Thymus (tissue), 11 donors: ENCODE measurements at regions not wholly inside any gene's neighbourhood (a gene's known extent, or its start where the extent isn't known, plus 50 kb on each side); places are given as distances from the start of the nearest gene placed in this dataset.

Source experiments
- DNase-seq, 9 donors: peaks; one replicate each; pipeline ENCODE4 v3.0.0-alpha.2; 2013; ENCODE audit warnings: low spot score in 9 of 9, low read depth in 6 of 9, missing footprints in 1 of 9
- H3K27ac ChIP-seq, 2 donors: one replicate each; pipeline ENCODE4 v1.5.1; 2013; ENCODE audit warnings: control low read depth in 1 of 2, low read depth in 1 of 2, low read length in 1 of 2, mild to moderate bottlenecking in 1 of 2, moderate library complexity in 1 of 2
- H3K27me3 ChIP-seq, 2 donors: one replicate each; pipeline ENCODE4 v1.5.1; 2013; ENCODE audit warnings: low read length in 1 of 2; ENCODE audit not compliant: control insufficient read depth in 2 of 2, insufficient read depth in 1 of 2
- H3K36me3 ChIP-seq, 2 donors: one replicate each; pipeline ENCODE4 v1.5.1; 2013; ENCODE audit warnings: low read length in 1 of 2, mild to moderate bottlenecking in 1 of 2, moderate library complexity in 1 of 2; ENCODE audit not compliant: control insufficient read depth in 2 of 2, insufficient read depth in 2 of 2
- H3K4me1 ChIP-seq, 2 donors: one replicate each; pipeline ENCODE4 v1.5.1; 2013; ENCODE audit warnings: low read length in 2 of 2; ENCODE audit not compliant: control insufficient read depth in 2 of 2, insufficient read depth in 2 of 2
- H3K4me3 ChIP-seq, 2 donors: one replicate each; pipeline ENCODE4 v1.5.1; 2013; ENCODE audit warnings: low read length in 2 of 2, control low read depth in 1 of 2, mild to moderate bottlenecking in 1 of 2
- H3K9me3 ChIP-seq, 2 donors: one replicate each; pipeline ENCODE4 v1.5.1; 2013; ENCODE audit warnings: low read length in 1 of 2, mild to moderate bottlenecking in 1 of 2; ENCODE audit not compliant: control insufficient read depth in 2 of 2, insufficient read depth in 1 of 2
- WGBS: extraction: QIAGEN DNeasy Blood & Tissue Kit; methylation state at CpG from one replicate; pipeline ENCODE4 v1.1.7; 2013; 5-methylcytosine and 5-hydroxymethylcytosine counted together
- donor health status: healthy.

DNA sequence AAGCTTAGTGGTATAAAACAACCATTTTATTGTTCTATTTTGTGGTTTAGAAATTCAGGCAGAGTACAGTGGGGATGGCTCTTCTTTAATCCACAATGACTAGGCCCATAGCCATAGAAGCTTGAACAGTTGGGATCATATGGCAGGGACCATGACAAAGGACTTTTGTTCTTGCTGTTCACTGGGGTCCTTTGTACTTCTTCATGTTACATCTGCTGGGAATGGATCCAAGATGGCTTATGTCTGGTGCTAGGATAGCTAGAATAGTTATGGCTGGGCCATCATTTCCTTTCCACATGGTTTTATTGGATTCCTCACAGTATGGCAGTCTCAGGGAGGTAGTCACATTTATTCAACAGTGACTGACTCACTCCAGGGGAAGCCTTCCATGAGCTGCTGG is 427.9 kb upstream of the AGTR1 start:
- Histone ChIP-seq H3K27me3 (no peaks in the 10 kb centered on the region), H3K36me3 (no peaks in the 10 kb centered on the region), H3K27ac (no peak overlapping the region), H3K4me3 (no peak overlapping the region), H3K4me1 (no peaks in the 10 kb centered on the region), H3K9me3 (peaks cover 0 to 1% of the 10 kb centered on the region in 2 donors)
- DNase-seq, result no peak

DNA sequence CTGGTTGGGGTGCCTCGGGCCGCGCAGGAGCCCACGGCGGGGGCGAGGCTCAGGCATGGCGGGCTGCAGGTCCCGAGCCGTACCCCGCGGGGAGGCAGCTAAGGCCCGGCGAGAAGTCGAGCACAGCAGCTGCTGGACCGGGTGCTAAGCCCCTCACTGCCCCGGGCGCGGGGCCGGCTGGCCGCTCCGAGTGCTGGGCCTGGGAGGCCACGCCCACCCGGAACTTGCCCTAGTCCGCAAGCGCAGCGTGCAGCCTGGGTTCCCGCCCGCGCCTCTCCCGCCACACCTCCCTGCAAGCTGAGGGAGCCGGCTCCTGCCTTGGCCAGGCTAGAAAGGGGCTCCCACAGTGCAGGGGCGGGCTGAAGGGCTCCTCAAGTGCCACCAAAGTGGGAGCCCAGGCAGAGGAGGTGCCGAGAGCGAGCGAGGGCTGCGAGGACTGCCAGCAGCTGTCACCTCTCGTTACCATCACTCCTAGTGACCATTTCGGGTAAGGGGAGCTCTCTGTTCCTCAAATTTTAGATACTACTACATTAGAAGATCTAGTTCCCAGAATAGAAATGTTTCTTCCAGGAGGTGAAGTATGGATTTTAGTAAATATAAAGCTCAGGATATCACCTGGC is 417.0 kb upstream of the AGTR1 start:
- Histone ChIP-seq H3K27ac (no peak overlapping the region), H3K36me3 (no peaks in the 10 kb centered on the region), H3K4me3 (no peak overlapping the region), H3K27me3 (no peaks in the 10 kb centered on the region), H3K4me1 (no peaks in the 10 kb centered on the region), H3K9me3 (no peaks in the 10 kb centered on the region)
- DNase-seq, result no peak
- WGBS, result 96% methylated on average over 38 of the region's 38 CpGs

DNA sequence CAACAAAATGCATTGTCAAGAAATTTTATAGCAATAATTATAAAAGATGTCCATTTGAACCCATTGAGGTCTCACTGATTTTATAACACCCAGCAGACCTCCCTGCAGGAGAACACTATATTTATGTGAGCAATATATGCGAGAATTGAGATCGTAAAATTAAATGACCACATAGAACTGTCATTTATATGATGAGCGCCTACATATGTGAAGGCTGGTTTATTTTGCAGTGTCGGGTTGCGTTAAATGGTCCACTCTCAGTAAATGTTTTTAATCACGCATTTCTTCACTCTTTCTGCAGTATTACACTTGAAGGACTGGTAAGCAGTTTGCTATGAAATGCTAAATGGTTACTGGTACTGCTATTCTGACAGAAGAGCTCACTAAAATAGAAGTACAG is 408.5 kb upstream of the AGTR1 start:
- WGBS, result 94% methylated on average over 6 of the region's 6 CpGs

DNA sequence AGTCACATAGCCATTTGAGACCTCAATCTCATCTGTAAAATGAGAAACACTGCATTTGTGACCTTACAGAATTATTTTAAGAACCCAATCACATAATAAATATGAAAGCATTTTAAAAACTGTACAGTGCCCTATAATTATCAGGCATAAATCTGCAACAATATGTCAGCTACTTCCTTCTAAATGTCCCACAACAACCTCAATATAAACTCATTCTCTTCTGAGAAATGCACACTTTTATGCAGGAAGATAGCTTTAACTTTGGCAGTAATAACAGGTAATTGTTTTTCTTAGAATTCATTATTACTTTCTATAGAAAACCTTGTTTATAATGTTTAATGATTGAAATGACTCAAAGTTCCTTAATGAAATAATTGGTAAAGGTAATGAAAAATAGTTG is 400.7 kb upstream of the AGTR1 start:
- no peak overlapping the region for H3K4me3 ChIP-seq
- H3K27ac ChIP-seq, result no peak overlapping the region
- DNase-seq, result no peak
- no peaks in the 10 kb centered on the region for H3K27me3 ChIP-seq
- H3K36me3 ChIP-seq, result no peaks in the 10 kb centered on the region
- H3K9me3 ChIP-seq, result no peaks in the 10 kb centered on the region
- H3K4me1 ChIP-seq, result no peaks in the 10 kb centered on the region

More for the DNA sequence above, 408.5 kb upstream of the AGTR1 start:
- H3K4me1 ChIP-seq, result no peaks in the 10 kb centered on the region
- H3K27me3 ChIP-seq, result no peaks in the 10 kb centered on the region
- DNase-seq, result no peak
- H3K36me3 ChIP-seq, result no peaks in the 10 kb centered on the region
- H3K4me3 ChIP-seq, result no peak overlapping the region
- H3K9me3 ChIP-seq, result no peaks in the 10 kb centered on the region
- no peak overlapping the region for H3K27ac ChIP-seq

DNA sequence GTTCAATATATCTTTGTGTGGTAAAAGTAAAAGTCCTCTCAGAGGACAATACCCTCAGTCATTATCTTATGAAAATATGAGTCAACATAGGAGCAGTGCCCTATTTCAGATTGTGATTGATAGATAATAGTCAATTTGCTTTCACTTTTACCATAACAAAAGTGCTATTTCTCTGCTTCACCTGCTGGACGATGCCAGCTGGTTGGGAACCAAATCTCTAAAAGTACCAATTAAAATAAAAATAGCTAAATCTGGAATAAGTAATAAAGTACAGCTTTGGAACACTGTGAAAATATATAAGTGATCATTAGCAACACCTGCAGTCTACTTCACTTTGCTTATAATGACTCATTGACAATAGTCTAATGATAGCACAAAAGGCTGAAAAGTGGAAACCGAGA is 390.3 kb upstream of the AGTR1 start:
- no peaks in the 10 kb centered on the region for H3K27me3 ChIP-seq
- no peaks in the 10 kb centered on the region for H3K36me3 ChIP-seq
- H3K9me3 ChIP-seq, result no peaks in the 10 kb centered on the region
- 91% methylated on average over 2 of the region's 2 CpGs for WGBS
- no peak overlapping the region for H3K4me3 ChIP-seq
- no peaks in the 10 kb centered on the region for H3K4me1 ChIP-seq
- H3K27ac ChIP-seq, result no peak overlapping the region
- DNase-seq, result no peak

DNA sequence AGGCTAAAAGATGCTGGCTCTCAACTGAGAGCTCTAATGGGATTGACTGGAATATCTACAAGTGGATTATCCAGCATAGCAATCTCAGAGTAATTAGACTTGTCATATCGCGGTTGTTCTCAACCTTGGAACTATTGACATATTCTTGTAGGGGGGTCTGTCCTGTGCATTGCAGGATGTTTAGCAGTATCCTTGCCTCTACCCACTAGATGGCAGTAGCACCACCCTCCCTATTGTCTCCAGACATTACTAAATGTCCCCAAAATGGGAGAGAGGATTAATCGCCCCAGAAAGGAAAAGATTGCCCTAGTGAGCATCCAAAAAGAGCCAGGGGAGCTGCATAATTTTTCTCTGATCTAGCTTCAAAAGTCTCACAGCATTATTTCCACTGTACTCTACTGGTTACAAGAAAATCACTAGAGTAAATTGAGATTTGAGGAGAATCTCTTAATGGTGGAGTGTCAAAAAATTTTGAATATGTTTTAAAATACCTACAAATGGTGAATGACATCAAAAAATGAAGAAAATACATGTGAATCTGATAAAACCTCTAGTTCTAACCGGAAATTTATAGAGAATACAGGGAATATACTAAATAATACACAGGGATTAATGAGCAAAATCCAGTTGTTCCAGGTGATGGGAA is 388.2 kb upstream of the AGTR1 start:
- WGBS, result 41% methylated on average over 4 of the region's 4 CpGs
- Histone ChIP-seq H3K27me3 (no peaks in the 10 kb centered on the region), H3K36me3 (no peaks in the 10 kb centered on the region), H3K27ac (no peak overlapping the region), H3K4me1 (no peaks in the 10 kb centered on the region), H3K9me3 (no peaks in the 10 kb centered on the region), H3K4me3 (no peak overlapping the region)
- peak in 5 of 9 donors; percentile 1 to 23 (median 2) for DNase-seq

DNA sequence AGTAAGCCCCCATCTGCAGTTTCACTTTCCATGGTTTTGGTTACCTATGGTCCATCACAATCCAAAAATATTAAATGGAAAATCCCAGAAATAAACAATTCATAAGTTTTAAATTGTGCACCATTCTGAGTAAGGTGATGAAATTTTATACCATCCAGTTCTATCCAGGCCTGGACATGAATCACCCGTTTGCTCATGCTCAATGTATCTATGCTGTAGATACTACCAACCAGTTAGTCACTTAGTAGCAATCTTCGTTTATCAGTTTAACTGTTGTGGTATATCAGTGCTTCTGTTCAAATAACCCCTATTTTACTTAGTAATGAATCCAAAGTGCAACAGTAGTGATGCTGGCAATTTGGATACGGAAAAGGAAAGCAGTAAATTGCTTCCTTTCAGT is 381.9 kb upstream of the AGTR1 start:
- 93% methylated on average over 3 of the region's 3 CpGs for WGBS
- no peaks in the 10 kb centered on the region for H3K4me1 ChIP-seq
- DNase-seq, result no peak

DNA sequence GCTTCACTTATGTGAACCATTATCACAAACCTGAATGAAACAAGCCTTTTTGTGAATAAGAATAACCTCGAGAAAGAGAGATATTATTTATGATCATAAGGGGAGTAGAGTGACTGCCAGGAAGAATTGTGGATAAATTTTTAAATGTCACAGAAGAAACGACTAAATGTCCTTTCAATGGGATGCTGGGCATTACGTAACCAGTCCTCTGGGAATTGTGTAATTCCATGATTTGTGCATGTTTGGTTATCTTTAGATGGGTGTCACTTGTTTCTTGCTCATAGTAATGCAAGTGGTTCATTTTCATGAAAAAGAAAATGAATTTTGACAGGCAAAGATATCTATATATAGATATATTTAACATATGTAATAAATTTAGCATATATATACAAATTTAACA is 379.5 kb upstream of the AGTR1 start:
- no peaks in the 10 kb centered on the region for H3K27me3 ChIP-seq
- no peak for DNase-seq
- 92% methylated on average over 3 of the region's 3 CpGs for WGBS
- H3K4me1 ChIP-seq, result no peaks in the 10 kb centered on the region
- H3K4me3 ChIP-seq, result no peak overlapping the region
- no peaks in the 10 kb centered on the region for H3K36me3 ChIP-seq
- H3K9me3 ChIP-seq, result no peaks in the 10 kb centered on the region
- H3K27ac ChIP-seq, result no peak overlapping the region

More for the DNA sequence above, 381.9 kb upstream of the AGTR1 start:
- Histone ChIP-seq H3K4me3 (no peak overlapping the region), H3K27me3 (no peaks in the 10 kb centered on the region), H3K36me3 (no peaks in the 10 kb centered on the region), H3K27ac (no peak overlapping the region), H3K9me3 (no peaks in the 10 kb centered on the region)

DNA sequence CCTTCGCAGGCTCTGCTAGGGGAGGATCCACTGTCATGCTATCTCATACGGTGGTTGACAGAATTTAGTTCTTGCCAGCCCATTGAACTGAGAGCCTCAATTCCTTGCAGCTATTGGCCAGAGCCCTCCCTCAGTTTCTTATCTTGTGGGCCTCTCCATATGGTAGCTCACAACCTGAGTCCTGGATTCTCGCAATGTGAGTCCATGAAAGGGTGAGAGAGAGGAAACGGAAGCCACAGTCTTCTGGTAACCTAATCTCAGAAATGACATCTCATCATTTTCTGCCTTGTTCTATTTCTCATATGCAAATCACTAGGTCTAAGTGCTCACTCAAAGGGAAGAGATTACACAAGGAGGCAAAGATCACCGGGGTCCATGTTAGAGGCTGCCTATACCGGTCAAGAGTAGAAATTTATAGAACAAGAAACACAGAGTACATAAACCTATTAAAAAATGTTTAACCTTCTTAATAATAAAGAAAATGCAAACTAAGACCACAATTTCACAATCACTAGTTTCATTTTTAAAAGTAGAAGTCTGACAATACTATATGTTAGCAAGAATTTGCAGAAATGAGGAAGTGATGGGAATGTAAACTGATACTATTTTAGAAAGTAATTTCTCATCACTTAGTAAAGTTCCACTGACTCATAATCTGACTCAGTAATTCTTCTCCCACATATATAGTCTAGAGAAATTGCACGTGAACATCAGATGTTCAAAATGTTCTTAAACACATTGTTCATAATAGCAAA is 378.4 kb upstream of the AGTR1 start:
- no peak overlapping the region for H3K4me3 ChIP-seq

More for the DNA sequence above, 378.4 kb upstream of the AGTR1 start:
- no peaks in the 10 kb centered on the region for H3K36me3 ChIP-seq
- no peaks in the 10 kb centered on the region for H3K4me1 ChIP-seq
- peak in 1 of 9 donors; percentile 10 for DNase-seq
- no peaks in the 10 kb centered on the region for H3K27me3 ChIP-seq
- no peak overlapping the region for H3K27ac ChIP-seq
- 68% methylated on average over 7 of the region's 7 CpGs for WGBS
- H3K9me3 ChIP-seq, result no peaks in the 10 kb centered on the region
